ENCODE measurements at regions not wholly inside any gene's neighbourhood (a gene's known extent, or its start where the extent isn't known, plus 50 kb on each side); places are given as distances from the start of the nearest gene placed in this dataset.

DNA sequence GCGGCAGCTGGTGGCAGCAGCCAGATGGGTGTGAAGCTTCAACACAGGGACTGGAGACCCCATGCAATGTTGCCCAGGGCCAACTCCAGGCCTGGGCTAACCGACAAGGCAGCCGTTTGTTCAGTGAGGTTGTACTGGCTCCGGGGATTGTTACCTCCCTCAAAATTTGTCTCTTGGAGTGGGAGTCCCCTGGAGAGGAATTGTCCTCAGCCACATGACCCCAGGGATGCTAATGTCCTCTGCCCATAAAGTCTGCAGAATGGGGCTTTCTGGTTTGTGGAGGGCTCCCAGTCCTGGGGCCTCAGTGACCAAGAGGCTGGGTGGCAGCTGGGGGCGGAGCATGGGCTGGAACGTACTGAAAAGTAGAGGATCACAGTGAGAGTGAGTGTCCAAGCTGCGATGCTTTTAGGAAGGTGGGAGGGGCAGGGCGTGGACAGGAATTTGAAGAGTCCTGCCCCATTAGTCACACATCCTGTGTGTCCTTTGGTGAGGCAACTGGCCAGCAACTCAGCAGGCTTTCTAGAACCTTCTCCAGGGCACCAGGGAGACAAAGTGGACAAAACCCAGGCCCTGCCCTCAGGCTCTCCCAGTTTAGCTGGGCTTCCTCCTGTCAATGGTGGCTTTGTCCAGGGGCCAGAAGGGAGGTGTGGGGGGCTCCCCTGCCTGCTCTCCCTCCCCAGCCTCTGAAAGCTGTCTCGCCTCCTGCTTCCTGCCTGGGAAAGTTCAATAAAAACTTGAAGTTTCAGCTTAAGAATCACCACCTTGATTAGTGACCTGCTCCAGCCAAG is 114.0 kb downstream of the NSG2 start:
- no peak for DNase-seq

DNA sequence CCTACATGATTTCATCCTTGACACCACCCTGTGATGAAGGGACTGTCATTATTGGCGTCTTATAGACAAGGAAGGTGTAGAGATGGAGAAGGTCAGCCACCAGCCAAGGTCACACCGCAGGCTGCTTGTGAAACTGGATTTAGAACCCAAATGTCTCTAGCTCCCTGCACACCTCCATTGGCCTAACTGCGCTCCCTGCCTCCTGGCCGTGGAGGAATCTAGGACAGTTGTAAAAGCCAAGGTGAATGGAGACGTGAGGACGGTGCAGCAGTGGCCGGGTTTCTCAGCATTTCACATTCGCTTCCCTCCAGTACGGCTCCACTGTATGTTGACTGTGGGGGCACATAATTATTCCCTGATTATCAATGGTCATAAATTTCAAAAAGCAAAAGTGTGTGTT is 119.9 kb downstream of the NSG2 start:
- DNase-seq = no peak

DNA sequence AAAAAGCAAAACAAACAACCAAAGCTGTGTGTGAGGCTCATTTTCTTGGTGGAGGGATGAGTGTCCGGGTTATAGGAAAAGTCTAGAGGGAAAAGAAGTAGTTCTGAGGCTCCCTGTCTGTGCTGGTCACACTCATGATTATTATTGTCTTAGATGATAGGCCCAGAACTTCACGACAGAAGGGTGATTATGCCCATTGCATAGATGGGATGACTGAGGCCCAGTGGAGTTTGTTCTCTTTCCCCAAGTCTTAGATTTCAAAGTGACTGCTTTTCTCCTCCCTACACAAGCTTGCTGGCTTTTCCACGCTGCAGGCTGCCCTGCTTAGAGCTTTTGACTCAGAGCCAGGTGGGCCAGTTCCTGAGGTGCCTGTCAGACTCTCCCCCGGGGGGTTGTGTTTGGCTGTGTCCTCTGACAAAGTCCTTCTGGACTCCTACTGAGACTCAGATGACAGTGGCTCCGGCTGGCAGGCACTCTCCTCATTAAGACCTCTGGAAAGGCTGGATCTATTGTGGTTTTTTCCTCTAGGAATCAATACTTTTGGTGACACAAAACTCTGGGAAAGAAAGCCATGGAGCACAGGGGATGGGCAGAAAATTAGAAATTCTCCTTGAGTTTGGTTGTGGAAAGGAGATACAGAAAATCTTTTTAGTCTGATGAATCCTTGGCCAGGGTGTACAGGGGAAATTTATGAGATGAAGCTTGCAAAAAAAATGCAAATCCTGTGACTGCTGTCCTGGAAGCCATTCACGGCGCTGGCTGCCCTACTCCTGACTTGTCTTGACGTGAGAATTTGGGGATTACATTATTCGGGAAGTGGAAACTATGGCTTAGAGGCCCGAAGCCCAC is 120.9 kb downstream of the NSG2 start:
- DNase-seq = no peak

DNA sequence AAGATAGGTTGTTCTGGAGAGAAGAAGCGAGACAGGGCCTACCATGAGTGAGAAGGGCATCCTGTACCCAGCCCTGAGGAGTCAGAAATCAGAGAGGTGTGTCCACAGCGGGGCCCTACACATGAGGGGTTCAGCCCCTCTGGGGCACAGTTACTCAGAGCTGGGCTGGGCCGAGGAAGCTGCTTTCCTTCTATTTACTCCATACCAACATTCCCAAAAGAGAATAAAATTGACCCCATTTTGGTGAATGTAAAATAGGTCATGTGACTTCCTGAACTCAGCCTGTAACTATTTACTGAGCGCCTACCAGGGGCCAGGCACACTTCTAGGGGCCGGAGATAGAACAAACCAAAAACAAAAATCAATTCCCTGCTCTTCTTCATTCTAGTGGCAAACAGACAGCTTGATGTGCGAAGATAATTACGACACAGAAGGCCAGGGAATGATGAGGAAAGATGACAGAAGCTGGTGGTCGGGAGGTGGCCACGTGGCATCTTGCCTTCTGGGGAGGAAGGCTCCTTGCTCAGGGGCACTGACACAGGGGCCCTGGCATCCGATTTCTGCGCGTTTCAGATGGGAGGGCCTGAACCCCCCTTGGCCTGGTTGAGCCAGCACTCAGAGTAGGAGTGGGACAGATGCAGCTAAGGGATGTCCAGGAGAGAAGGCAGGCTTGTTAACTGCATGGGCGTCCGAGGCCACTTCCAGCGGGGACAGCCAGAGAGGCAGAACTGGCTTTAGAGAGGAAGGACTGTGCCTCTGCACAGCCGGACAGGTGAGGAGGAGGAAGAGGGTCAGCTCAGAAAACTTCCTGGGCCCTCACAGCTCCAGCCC is 121.8 kb downstream of the NSG2 start:
- DNase-seq = no peak

DNA sequence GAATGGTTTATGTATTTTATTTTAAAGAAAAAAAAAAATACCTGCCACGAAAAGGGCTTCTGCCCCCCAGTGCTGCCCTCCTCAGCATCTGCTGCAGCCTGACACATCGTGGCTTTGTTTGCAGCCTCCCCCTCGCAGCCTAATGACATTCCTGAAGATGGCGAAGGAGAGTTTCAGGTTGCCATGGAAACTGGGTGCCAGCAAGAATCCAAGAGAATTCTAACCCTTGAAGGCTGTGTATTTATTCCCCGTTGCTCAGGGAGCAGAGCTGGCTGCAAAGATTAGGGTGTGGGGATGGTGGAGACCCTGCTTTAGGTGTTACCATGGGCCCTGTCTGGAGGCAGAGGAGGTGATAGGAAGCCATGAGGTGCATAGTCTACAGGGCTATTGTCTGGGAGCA is 126.6 kb downstream of the NSG2 start:
- no peak for DNase-seq

DNA sequence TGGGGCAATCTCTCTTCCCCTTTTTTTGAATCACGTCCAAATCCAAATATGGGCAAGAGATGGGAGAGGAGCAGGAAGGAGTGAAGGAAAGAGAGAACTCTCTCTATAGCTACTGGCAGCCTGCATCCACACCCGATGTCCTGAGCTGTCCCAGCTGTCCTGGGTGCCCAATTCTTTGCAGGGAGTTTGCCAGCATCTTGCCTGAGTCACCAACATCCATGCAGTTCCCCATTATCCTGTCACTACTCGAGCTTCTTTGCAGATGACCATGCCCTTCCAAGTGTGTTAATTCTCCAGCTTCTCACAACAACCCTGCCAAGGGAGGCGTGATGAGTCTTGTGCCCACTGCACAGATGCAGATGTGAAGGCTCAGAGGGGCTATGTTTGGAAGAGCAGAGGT is 127.1 kb downstream of the NSG2 start:
- no peak for DNase-seq

DNA sequence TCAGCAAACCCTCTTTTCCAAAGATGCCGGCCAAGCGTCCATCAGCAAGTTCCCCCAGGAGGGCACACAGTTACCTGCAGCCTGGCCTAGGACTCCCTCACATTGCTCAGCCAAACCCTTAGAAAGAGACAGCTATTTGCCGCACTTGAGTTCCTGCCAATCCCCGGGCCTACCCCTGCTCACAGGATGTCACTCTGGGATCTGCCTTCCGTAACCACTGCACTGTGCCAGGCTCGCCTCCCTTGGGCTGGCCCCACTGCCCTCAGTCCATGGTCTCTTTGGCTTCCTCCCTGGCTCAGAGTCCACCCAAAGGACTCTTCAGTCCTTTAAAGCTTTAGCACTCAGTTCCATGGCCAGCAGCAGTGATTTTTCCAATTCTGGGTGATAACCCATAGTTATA is 128.3 kb downstream of the NSG2 start:
- DNase-seq = no peak

DNA sequence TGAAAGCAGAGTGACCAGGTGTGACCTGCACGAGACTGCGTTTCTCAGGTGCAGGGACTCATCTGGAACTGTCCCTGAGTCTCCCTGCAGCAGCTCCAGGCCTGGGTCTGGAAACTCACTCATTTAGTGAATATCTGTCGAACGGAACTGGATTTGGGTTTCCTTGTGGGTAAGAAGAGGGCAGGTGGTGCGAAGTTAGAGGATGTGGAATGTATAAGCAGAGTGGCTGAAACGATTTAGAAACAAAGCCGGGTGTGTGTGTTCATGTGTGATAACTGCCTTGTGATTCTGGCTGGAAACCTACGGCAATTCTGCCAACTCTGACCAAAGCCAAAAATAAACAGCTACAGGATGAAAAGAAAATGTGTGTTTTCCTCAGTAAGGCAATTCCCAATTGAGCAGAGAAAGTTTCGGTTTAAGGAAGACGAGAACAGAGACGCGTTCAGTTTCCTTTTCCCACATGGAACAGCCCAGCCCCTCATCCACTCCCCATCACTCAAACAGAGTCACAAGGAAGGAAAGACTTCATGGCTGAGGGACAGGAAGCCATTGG is 130.3 kb downstream of the NSG2 start:
- no peak for DNase-seq

DNA sequence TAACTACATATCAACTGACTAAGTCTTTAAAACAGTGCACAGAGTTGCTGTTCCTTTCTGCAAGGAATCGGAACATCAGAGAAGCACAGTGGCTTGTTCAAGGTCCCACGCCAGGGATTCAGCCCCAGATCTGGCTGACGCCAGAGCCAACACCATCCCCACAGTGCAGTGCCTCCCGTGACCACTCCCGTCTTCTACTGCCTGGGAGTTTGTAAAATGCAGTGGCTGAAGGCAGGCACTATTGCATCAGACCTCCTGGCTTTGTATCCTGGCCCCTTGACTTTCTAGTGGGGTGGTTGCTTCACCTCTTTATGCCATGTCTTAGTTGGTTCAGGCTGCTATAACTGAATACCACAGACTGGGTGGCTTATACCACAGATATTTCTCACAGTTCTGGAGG is 131.0 kb downstream of the NSG2 start:
- no peak for DNase-seq

DNA sequence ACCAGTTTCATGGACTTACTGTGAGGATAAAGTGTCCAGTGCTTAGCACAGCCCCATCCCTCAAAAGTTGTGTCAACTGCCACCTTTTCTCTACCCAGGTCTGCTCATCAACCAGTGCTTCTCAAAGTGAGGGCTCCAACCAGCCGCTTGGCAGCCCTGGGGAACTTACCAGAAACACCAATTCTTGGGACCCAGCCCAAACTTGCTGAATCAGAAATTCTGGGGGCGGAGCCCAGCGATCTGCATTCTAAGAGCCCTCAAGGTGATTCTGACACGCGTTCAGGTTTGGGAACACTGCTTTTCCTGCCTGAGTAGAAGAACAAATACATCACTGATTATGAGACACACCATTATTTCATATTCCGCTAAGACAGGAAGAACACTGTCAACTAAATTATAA is 132.0 kb downstream of the NSG2 start:
- no peak for DNase-seq

DNA sequence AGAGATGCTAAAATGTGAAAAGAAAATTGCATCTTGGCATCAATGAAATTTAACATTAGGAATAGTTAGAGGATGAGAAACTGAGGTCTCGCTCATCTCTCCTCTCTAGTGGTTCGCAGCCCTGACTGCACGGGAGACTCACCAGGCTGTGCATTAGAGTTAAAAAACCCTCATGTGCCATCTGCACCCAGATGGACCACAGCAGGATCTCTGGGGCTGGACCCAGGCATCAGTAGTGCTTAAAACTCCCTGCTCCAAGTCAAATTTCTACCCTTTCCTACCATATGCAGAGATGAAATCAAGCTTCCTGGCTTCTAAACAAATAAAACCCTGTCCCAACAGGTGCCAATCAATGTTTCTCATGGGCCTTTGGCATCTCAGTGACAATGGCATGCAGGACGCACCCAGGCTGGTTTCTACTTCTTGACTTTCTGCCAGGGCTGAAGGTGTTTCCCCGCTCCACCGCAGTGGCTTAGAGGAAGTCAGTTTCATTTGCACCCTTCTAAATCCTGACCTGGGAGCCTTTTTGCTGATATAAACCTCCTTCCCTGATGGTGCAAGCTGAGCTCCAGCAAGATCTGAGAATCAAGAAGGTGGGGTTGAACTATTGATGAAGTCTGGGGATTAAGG is 132.6 kb downstream of the NSG2 start:
- no peak for DNase-seq

DNA sequence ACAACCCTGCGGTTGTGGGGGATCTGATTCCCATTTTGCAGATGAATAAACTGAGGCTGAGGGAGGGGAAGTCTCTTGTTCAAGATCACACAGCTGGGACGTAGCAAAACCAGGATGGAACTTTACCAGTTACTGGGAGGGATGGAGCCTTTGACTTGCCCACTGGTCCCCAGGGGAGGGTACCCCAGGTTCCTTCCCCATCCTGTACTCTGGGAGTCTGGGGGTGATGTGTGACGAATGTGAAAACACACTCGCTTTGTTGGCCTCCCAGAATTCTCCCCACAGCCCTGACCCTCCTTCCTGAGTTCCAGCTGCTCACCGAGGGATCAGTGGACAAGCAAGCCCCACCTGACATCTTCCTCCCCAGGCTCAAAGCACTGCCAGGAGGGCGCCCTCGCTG is 135.1 kb downstream of the NSG2 start:
- no peak for DNase-seq

DNA sequence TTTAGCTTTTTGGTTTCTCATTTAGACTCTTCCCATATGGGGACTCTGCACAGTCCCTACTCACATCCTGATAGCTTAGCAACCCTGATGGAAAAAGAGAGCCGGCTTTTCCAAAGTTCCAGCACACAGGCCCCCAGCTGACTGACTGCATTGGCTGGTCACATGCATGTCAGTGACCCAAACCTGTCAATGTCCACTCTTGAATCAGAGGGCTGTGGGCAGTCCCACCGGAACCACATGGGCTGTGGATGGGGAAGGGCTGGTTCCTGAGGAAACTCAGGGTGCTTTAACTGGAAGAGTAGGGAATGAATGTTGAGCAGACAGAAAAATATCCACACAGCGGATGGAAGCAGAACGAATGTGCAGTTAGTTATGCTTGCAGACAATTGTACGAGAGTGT is 136.6 kb downstream of the NSG2 start:
- no peak for DNase-seq

DNA sequence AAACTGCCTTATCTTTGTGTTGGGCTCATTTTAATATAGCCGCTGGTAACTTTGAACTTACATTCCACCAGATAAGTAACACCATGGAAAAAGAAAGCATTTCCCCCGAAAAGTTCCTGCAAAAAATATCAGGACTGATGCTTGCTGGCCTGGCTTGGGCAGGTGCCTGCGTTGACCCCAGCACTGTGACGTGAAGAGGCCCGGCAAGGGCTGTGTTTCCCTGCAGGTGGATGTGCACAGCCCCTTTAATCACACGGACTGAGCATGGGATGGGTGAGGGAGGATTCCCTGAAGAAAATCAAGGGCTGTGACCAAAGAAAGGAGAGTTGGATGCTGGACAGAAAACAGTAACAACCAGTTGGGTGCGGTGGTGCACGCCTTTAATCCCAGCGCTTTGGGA is 138.2 kb downstream of the NSG2 start:
- DNase-seq = no peak

DNA sequence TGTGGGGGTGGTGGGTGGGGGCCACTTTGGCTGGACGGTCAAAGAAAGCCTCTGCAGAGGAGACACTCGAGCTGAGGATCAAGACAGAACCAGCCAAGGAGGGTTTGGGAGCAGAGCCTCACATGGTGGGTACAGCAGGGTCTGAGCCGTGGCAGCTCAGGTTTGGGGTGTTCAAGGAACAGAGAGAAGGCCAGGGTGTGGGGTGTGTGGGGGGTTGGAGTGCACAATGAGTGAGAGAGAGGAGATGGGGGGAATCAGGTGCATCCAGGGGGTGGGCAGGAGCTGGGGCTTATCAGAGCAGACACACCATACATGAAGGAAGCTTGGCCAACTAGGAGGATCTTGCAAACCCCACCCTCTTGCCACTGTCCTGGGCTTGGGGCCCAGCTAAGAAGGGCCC is 140.0 kb downstream of the NSG2 start:
- DNase-seq = no peak

DNA sequence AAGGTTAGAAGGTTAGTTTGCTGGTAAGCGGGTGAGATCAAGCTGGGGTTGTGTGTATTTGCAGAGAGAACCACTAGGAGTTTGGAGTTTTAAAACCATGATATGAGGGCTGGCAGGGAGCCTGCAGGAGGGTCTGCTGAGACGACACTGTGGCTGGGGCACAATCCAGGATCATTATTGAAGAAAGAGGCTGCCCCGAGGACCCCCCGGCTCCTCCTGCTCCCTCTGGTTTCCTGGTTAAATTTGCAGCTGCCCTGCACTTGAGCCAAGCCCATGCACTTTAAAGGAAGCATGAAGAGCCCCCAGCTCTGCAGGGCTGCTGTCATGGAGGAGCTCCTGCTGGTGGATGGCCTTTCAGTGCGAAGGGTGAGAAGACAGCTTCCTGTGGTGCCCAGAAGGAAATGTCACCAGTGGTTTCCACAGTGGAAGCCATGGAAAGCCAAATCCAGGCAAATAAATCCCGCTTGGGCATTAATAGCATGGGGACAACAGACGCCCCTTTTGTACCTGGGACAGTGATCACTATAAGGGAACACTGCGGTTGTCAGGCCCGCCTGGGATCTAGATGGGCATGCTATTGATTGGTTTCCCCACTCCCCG is 140.7 kb downstream of the NSG2 start:
- no peak for DNase-seq

DNA sequence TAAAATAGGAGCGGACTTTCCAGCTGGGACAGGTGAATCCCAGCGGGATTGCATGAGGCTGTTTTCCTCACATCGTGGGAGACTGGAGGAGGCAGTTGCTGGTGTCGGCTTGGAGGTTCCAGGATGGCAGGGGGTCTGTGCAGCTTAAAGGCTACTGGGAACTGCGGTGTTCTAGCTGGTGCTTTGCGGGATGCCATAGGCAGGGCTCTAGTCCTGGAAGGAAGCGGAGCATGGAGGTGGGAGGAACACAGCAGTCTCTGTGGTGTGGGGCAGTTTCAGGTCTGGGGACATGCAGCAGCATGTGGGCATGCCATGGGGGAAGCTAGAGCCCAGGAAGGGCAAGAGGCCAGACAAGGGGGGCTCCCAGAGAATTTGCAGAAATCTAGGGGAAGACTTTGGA is 141.5 kb downstream of the NSG2 start:
- no peak for DNase-seq

DNA sequence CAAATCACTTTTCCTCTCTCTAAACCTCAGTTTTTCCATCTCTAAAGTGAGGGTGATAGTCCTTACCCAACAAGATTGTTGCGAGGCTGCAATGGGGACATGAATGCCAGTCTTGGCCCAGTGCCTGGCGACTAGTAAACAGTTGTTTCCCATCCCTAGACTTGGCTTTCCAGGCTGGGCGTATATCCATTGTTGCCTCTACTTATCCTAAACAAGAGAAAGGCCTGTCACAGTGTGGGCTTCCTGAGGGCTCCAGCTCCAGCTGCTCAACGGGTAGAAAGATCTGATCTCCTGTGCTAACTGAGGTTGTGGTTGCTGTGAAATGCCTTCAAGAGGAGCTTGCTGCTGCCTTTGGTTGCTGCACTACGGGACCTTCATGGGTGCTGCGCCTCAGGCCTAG is 142.0 kb downstream of the NSG2 start:
- DNase-seq = no peak

DNA sequence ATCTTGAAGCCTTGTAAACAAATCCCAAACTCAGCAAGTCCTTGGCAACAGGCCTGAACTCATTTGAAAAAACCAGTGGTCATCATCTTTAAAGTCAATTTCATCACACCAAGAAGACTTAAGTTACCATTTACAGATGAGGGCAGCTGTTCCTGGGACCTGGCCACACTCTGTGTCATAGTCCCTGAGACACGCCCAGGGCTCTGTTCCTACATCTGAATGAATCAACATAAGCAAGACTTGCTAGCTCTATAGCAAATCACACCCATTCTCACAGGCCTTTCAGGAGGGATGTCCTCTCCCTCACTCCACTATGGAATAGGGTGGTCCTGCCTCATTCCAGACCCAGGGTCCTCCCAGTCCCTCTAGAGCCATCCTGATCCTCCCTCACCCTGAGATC is 142.8 kb downstream of the NSG2 start:
- no peak for DNase-seq

DNA sequence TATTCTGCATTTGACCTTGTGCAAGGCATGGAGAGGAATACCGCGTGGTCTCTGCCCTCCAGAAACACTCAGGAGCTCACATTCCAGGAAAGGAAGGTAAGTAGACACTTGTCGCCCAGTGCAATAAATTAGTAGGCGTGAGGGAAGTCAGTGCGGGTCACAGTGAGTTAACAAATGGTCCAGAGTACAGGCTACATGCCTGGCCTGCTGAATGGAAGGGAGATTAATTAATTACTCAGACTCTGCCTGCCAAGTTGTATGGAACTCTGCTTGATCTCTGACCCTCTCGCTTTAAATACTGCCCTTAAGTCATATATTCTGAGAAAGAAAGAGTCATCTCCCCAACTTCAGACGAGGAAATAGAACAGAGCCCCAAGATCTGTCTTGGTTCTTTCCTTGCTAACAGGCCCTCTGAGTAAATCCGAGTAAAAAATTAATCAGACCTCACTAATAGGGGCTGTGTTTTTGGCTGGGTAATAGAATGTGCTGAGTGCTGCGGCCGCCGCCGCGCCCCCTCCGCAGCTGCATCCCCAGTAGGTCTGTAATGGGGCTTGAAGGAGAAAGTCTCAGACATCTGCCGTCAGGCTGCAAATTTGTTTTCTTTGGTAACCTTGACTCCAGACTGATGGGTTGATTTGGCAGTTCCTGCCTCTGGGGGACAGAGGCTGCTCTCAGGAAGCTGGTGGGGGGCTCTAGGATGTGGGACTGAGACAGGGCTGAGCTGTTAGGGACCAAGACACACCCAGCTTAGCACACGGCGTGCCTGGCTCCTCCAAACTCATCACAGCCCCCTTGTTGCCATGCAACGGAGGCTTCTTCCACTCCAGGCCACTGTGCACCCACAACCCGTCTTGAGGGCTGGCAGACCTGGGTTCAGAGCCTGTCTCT is 144.4 kb downstream of the NSG2 start:
- no peak for DNase-seq

DNA sequence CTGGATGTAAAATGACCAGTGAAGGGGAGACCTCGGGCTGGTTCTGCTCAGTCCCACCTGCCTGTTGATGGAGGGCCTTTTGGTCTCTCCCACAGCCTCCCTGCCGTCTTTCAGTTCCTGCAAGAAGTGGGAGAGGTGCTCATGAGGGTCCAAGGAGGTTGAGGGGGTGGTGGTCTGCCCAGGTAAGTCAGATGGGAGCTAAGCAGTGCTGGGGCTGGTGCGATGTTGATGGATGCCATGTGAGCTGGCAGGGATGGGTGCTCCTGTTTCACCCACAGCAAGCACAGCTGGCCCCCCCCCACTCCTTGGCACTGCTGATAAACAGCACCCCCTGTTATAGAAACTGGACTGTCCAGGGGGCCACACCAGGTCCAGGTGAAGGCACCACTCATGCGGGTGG is 145.6 kb downstream of the NSG2 start:
- no peak for DNase-seq

Measured in activated T-cell treated with anti-CD3 and anti-CD28 coated beads for 4 hours (primary cell).